ENCODE measurements at regions not wholly inside any gene's neighbourhood (a gene's known extent, or its start where the extent isn't known, plus 50 kb on each side); places are given as distances from the start of the nearest gene placed in this dataset.

DNA sequence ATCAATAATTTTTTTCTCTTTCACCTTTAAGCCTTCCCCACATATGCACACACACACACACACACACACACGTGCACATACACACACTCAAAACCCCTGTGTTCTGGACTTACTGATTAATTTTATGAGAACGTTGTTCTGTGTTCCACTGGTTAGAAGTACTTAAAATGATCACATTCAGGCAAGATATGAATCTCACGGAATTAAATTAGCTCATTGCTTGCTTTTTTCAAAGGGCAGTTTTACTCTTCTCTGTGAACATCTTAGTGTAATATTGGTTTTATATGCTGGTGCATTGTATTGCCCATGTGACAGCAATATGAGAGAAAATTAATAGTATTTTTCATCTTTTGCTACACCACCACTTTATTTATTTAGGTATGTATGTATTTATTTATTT lies 377.3 kb upstream of the RBFOX1 start:
- TF ChIP-seq POLR2AphosphoS5 (IDR thresholded peaks at IDR 0.05; ENCODE audit: low read depth, low read length) (no peak), FOXP2 (optimal IDR thresholded peaks at IDR 0.05; ENCODE audit: borderline replicate concordance, extremely low read depth, extremely low read length, insufficient read depth) (no peak), TAF1 (IDR thresholded peaks at IDR 0.05; ENCODE audit: borderline replicate concordance, insufficient read depth, low read length) (no peak), SIN3A (IDR thresholded peaks at IDR 0.05; ENCODE audit: borderline replicate concordance, insufficient read depth, low read length) (no peak)
- TF ChIP-seq, protein P1, sequence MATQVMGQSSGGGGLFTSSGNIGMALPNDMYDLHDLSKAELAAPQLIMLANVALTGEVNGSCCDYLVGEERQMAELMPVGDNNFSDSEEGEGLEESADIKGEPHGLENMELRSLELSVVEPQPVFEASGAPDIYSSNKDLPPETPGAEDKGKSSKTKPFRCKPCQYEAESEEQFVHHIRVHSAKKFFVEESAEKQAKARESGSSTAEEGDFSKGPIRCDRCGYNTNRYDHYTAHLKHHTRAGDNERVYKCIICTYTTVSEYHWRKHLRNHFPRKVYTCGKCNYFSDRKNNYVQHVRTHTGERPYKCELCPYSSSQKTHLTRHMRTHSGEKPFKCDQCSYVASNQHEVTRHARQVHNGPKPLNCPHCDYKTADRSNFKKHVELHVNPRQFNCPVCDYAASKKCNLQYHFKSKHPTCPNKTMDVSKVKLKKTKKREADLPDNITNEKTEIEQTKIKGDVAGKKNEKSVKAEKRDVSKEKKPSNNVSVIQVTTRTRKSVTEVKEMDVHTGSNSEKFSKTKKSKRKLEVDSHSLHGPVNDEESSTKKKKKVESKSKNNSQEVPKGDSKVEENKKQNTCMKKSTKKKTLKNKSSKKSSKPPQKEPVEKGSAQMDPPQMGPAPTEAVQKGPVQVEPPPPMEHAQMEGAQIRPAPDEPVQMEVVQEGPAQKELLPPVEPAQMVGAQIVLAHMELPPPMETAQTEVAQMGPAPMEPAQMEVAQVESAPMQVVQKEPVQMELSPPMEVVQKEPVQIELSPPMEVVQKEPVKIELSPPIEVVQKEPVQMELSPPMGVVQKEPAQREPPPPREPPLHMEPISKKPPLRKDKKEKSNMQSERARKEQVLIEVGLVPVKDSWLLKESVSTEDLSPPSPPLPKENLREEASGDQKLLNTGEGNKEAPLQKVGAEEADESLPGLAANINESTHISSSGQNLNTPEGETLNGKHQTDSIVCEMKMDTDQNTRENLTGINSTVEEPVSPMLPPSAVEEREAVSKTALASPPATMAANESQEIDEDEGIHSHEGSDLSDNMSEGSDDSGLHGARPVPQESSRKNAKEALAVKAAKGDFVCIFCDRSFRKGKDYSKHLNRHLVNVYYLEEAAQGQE (IDR thresholded peaks at IDR 0.05; ENCODE audit: insufficient read depth in 1 of 2, low read depth in 2 of 2, low read length in 2 of 2) = no peak

DNA sequence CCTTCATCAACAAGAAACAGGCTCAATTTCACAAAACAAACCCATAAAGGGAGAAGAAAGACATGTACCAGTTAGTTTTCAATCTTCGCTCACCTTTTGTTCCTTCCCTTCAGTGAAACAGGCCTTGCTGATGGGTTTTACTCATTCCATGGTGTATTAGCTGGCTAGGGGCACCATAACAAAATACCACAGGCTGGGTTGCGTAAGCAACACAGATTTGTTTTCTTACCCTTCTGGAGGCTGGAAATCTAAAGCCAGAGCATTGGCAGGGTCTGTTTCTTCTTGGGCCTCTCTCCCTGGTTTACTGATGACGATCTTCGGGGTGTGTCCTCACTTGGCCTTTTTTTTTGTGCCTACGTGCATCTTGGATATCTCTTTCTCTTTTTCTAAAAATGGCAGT lies 383.4 kb upstream of the RBFOX1 start:
- no peak for TF ChIP-seq POLR2AphosphoS5 (IDR thresholded peaks at IDR 0.05; ENCODE audit: low read depth, low read length)
- TF ChIP-seq, protein P1 (IDR thresholded peaks at IDR 0.05; ENCODE audit: insufficient read depth in 1 of 2, low read depth in 2 of 2, low read length in 2 of 2) = no peak
- TF ChIP-seq SIN3A (IDR thresholded peaks at IDR 0.05; ENCODE audit: borderline replicate concordance, insufficient read depth, low read length) = no peak

DNA sequence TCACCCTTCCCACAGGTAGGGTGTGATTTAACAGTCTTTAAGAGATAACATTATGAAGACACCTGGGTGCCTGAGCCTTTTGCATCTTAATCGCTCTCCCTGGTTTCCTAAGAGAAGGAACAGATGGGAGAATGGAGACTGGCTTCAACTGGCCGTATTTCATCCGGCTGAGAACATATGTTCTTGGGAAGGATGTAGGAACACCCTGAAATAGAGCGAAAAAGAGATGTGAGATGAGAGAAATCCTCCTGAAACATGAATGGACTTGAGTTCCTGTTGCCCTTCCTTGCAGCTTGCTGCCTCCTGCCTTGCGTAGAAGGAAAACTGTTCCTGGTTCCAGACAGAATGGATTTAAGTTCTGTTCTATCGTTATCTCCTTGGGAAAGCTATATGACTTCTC lies 385.4 kb upstream of the RBFOX1 start:
- TF ChIP-seq, protein P1 (IDR thresholded peaks at IDR 0.05; ENCODE audit: insufficient read depth in 1 of 2, low read depth in 2 of 2, low read length in 2 of 2) = no peak
- no peak for TF ChIP-seq TAF1 (IDR thresholded peaks at IDR 0.05; ENCODE audit: borderline replicate concordance, insufficient read depth, low read length)
- no peak for TF ChIP-seq FOXP2 (optimal IDR thresholded peaks at IDR 0.05; ENCODE audit: borderline replicate concordance, extremely low read depth, extremely low read length, insufficient read depth)
- TF ChIP-seq SIN3A (IDR thresholded peaks at IDR 0.05; ENCODE audit: borderline replicate concordance, insufficient read depth, low read length) = no peak
- no peak for TF ChIP-seq POLR2AphosphoS5 (IDR thresholded peaks at IDR 0.05; ENCODE audit: low read depth, low read length)

DNA sequence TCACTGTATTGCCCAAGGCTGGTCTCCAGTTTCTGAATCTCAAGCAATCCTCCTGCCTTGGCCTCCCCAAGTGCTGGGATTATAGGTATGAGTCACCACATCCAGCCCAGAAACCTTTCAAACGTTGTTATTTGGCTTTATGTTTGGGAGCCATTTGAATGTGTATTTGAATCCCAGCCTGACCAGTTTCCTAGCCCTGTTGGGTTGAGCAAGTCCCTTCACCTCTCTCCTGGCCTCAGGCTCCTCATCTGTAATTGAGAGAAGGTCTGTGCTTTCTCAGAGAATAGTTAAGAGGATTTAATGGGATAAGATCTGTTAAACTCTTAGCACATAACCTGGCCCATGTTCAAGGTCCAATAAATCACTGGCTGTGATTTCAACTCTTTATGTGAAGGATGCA lies 385.8 kb upstream of the RBFOX1 start:
- TF ChIP-seq SIN3A (IDR thresholded peaks at IDR 0.05; ENCODE audit: borderline replicate concordance, insufficient read depth, low read length) = no peak
- no peak for TF ChIP-seq FOXP2 (optimal IDR thresholded peaks at IDR 0.05; ENCODE audit: borderline replicate concordance, extremely low read depth, extremely low read length, insufficient read depth)
- no peak for TF ChIP-seq TAF1 (IDR thresholded peaks at IDR 0.05; ENCODE audit: borderline replicate concordance, insufficient read depth, low read length)
- TF ChIP-seq, protein P1 (IDR thresholded peaks at IDR 0.05; ENCODE audit: insufficient read depth in 1 of 2, low read depth in 2 of 2, low read length in 2 of 2) = no peak
- no peak for TF ChIP-seq POLR2AphosphoS5 (IDR thresholded peaks at IDR 0.05; ENCODE audit: low read depth, low read length)

DNA sequence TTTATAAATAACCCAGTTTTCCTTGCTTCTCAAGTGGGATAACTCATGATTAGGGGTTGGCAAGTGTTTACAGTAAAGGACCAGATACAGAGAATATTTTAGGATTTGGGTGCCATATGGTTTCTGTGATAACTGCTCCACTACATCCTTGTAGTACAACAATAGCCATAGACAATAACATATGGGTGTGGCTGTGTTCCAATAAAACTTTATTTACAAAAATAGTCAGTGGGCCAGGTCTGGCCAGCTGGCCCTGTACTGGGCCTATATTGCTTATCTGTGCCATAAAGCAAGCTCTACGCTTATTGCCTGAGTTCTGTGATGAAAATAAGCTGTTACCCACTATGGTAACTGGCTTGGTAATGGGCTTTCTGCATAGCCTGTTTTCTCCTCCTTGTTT lies 386.5 kb upstream of the RBFOX1 start:
- no peak for TF ChIP-seq TAF1 (IDR thresholded peaks at IDR 0.05; ENCODE audit: borderline replicate concordance, insufficient read depth, low read length)
- TF ChIP-seq POLR2AphosphoS5 (IDR thresholded peaks at IDR 0.05; ENCODE audit: low read depth, low read length) = no peak
